ENCODE measurements at regions not wholly inside any gene's neighbourhood (a gene's known extent, or its start where the extent isn't known, plus 50 kb on each side); places are given as distances from the start of the nearest gene placed in this dataset.

- no peaks in the 10 kb centered on the region for H3K79me1 ChIP-seq (replicated peaks; ENCODE audit: low read length, poor library complexity, severe bottlenecking)
- no peak overlapping the region for H2BK120ac ChIP-seq (ENCODE audit: low read depth, low read length)
- H3K14ac ChIP-seq (ENCODE audit: low read length in 2 of 2), result no peak overlapping the region
- peaks cover 11% of the 10 kb centered on the region for H3K4me1 ChIP-seq (ENCODE audit: control insufficient read depth, insufficient read depth, low read depth, low read length)
- H3K23ac ChIP-seq (ENCODE audit: low read length in 2 of 2), result no peak overlapping the region
- no peak overlapping the region for H3K4me2 ChIP-seq (ENCODE audit: low read length, poor library complexity, severe bottlenecking)
- H2AK5ac ChIP-seq (ENCODE audit: low read length, severe bottlenecking), result no peak overlapping the region
- no peak overlapping the region for H3K18ac ChIP-seq (ENCODE audit: low read depth in 1 of 2, low read length in 2 of 2)
- H3K4ac ChIP-seq (ENCODE audit: low read depth in 1 of 2, low read length in 2 of 2), result no peak overlapping the region
- no peak overlapping the region for H3K9ac ChIP-seq (ENCODE audit: low read length)
- no peak overlapping the region for H2BK5ac ChIP-seq (ENCODE audit: low read depth, low read length, poor library complexity, severe bottlenecking)
- H3K4me3 ChIP-seq (ENCODE audit: insufficient read depth in 1 of 2, low read depth in 1 of 2, low read length in 2 of 2), result no peak overlapping the region
- H3K27me3 ChIP-seq (ENCODE audit: control insufficient read depth in 1 of 2, insufficient read depth in 1 of 2, low read length in 2 of 2), result peaks cover 8 to 68% of the 10 kb centered on the region in 2 experiments
- no peak overlapping the region for H4K91ac ChIP-seq (ENCODE audit: low read length)
- H3K36me3 ChIP-seq (ENCODE audit: control insufficient read depth in 1 of 2, insufficient read depth in 2 of 2, low read depth in 1 of 2, low read length in 2 of 2), result no peaks in the 10 kb centered on the region
- H3K9me3 ChIP-seq (ENCODE audit: control insufficient read depth, low read length), result no peaks in the 10 kb centered on the region
- no peak overlapping the region for H2BK15ac ChIP-seq (ENCODE audit: low read depth, poor library complexity, severe bottlenecking)
- no peak overlapping the region for H4K8ac ChIP-seq (ENCODE audit: low read length)
- no peak overlapping the region for H3K27ac ChIP-seq (ENCODE audit: low read length, poor library complexity, severe bottlenecking)
- DNase-seq, result no peak
- no peak overlapping the region for H2BK12ac ChIP-seq (ENCODE audit: low read length in 2 of 2)
- 79% methylated on average over 10 of the region's 12 CpGs for WGBS
- H2AFZ ChIP-seq (ENCODE audit: low read depth, low read length), result no peak overlapping the region
Observed at GRCh38 chr17:36842963-36843558, 94.2 kb upstream of the LHX1 start.

DNA sequence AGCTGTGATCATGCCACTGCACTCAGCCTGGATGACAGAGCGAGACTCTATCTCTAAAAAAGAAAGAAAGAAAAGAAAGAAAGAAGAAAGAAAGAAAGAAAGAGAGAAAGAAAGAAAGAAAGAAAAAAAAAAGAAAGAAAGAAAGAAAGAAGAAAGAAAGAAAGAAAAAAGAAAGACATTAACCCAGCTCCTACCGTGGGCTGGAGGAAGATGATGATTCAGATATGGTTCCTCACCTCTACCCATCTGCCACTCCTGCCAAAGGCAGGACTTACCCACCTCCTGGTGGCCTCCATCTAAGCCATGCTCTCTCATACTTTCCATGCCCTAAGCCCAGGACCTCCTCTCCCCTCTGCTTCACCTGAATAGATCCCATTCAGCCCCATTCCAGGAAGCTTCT lies 93.3 kb upstream of the LHX1 start:
- H2AFZ ChIP-seq (ENCODE audit: low read depth, low read length), result no peak overlapping the region
- no peak overlapping the region for H3K4ac ChIP-seq (ENCODE audit: low read depth in 1 of 2, low read length in 2 of 2)
- no peak overlapping the region for H3K18ac ChIP-seq (ENCODE audit: low read depth in 1 of 2, low read length in 2 of 2)
- no peak overlapping the region for H2AK5ac ChIP-seq (ENCODE audit: low read length, severe bottlenecking)
- no peak overlapping the region for H2BK5ac ChIP-seq (ENCODE audit: low read depth, low read length, poor library complexity, severe bottlenecking)
- no peak overlapping the region for H4K8ac ChIP-seq (ENCODE audit: low read length)
- WGBS, result 94% methylated on average over 2 of the region's 2 CpGs
- no peak overlapping the region for H3K4me3 ChIP-seq (ENCODE audit: insufficient read depth in 1 of 2, low read depth in 1 of 2, low read length in 2 of 2)
- no peak overlapping the region for H3K4me2 ChIP-seq (ENCODE audit: low read length, poor library complexity, severe bottlenecking)
- no peak overlapping the region for H3K14ac ChIP-seq (ENCODE audit: low read length in 2 of 2)
- no peak overlapping the region for H2BK15ac ChIP-seq (ENCODE audit: low read depth, poor library complexity, severe bottlenecking)
- no peak for DNase-seq
- no peak overlapping the region for H3K27ac ChIP-seq (ENCODE audit: low read length, poor library complexity, severe bottlenecking)
- peaks cover 14% of the 10 kb centered on the region for H3K4me1 ChIP-seq (ENCODE audit: control insufficient read depth, insufficient read depth, low read depth, low read length)
- no peak overlapping the region for H2BK120ac ChIP-seq (ENCODE audit: low read depth, low read length)
- no peaks in the 10 kb centered on the region for H3K79me1 ChIP-seq (replicated peaks; ENCODE audit: low read length, poor library complexity, severe bottlenecking)
- H3K27me3 ChIP-seq (ENCODE audit: control insufficient read depth in 1 of 2, insufficient read depth in 1 of 2, low read length in 2 of 2), result peaks cover 8 to 70% of the 10 kb centered on the region in 2 experiments
- no peak overlapping the region for H2BK12ac ChIP-seq (ENCODE audit: low read length in 2 of 2)
- no peak overlapping the region for H3K23ac ChIP-seq (ENCODE audit: low read length in 2 of 2)
- H3K36me3 ChIP-seq (ENCODE audit: control insufficient read depth in 1 of 2, insufficient read depth in 2 of 2, low read depth in 1 of 2, low read length in 2 of 2), result no peaks in the 10 kb centered on the region
- H3K9me3 ChIP-seq (ENCODE audit: control insufficient read depth, low read length), result no peaks in the 10 kb centered on the region
- H3K9ac ChIP-seq (ENCODE audit: low read length), result no peak overlapping the region
- no peak overlapping the region for H4K91ac ChIP-seq (ENCODE audit: low read length)

- no peak overlapping the region for H2AFZ ChIP-seq (ENCODE audit: low read depth, low read length)
- H3K4me1 ChIP-seq (ENCODE audit: control insufficient read depth, insufficient read depth, low read depth, low read length), result peaks cover 15% of the 10 kb centered on the region
- H2BK120ac ChIP-seq (ENCODE audit: low read depth, low read length), result no peak overlapping the region
- no peak overlapping the region for H3K4ac ChIP-seq (ENCODE audit: low read depth in 1 of 2, low read length in 2 of 2)
- 92% methylated on average over 2 of the region's 2 CpGs for WGBS
- no peak overlapping the region for H2BK5ac ChIP-seq (ENCODE audit: low read depth, low read length, poor library complexity, severe bottlenecking)
- no peak overlapping the region for H2BK12ac ChIP-seq (ENCODE audit: low read length in 2 of 2)
- H3K79me1 ChIP-seq (replicated peaks; ENCODE audit: low read length, poor library complexity, severe bottlenecking), result no peaks in the 10 kb centered on the region
- no peak overlapping the region for H3K23ac ChIP-seq (ENCODE audit: low read length in 2 of 2)
- no peak overlapping the region for H4K91ac ChIP-seq (ENCODE audit: low read length)
- no peak overlapping the region for H2BK15ac ChIP-seq (ENCODE audit: low read depth, poor library complexity, severe bottlenecking)
- H4K8ac ChIP-seq (ENCODE audit: low read length), result no peak overlapping the region
- H3K18ac ChIP-seq (ENCODE audit: low read depth in 1 of 2, low read length in 2 of 2), result no peak overlapping the region
- H3K14ac ChIP-seq (ENCODE audit: low read length in 2 of 2), result no peak overlapping the region
- H3K27ac ChIP-seq (ENCODE audit: low read length, poor library complexity, severe bottlenecking), result no peak overlapping the region
- no peak overlapping the region for H2AK5ac ChIP-seq (ENCODE audit: low read length, severe bottlenecking)
- H3K4me2 ChIP-seq (ENCODE audit: low read length, poor library complexity, severe bottlenecking), result no peak overlapping the region
- no peak overlapping the region for H3K9ac ChIP-seq (ENCODE audit: low read length)
- H3K9me3 ChIP-seq (ENCODE audit: control insufficient read depth, low read length), result no peaks in the 10 kb centered on the region
- H3K36me3 ChIP-seq (ENCODE audit: control insufficient read depth in 1 of 2, insufficient read depth in 2 of 2, low read depth in 1 of 2, low read length in 2 of 2), result no peaks in the 10 kb centered on the region
- DNase-seq, result no peak
- peaks cover 8 to 65% of the 10 kb centered on the region in 2 experiments for H3K27me3 ChIP-seq (ENCODE audit: control insufficient read depth in 1 of 2, insufficient read depth in 1 of 2, low read length in 2 of 2)
- no peak overlapping the region for H3K4me3 ChIP-seq (ENCODE audit: insufficient read depth in 1 of 2, low read depth in 1 of 2, low read length in 2 of 2)
Observed at GRCh38 chr17:36844601-36845000, 92.7 kb upstream of the LHX1 start.

- no peak overlapping the region for H2BK120ac ChIP-seq (ENCODE audit: low read depth, low read length)
- H3K27ac ChIP-seq (ENCODE audit: low read length, poor library complexity, severe bottlenecking), result no peak overlapping the region
- H3K4me3 ChIP-seq (ENCODE audit: insufficient read depth in 1 of 2, low read depth in 1 of 2, low read length in 2 of 2), result no peak overlapping the region
- no peak overlapping the region for H3K4me2 ChIP-seq (ENCODE audit: low read length, poor library complexity, severe bottlenecking)
- H2AFZ ChIP-seq (ENCODE audit: low read depth, low read length), result no peak overlapping the region
- no peak overlapping the region for H3K9ac ChIP-seq (ENCODE audit: low read length)
- no peaks in the 10 kb centered on the region for H3K79me1 ChIP-seq (replicated peaks; ENCODE audit: low read length, poor library complexity, severe bottlenecking)
- no peak overlapping the region for H2BK12ac ChIP-seq (ENCODE audit: low read length in 2 of 2)
- no peak overlapping the region for H3K23ac ChIP-seq (ENCODE audit: low read length in 2 of 2)
- no peak for DNase-seq
- no peaks in the 10 kb centered on the region for H3K36me3 ChIP-seq (ENCODE audit: control insufficient read depth in 1 of 2, insufficient read depth in 2 of 2, low read depth in 1 of 2, low read length in 2 of 2)
- no peak overlapping the region for H4K91ac ChIP-seq (ENCODE audit: low read length)
- no peak overlapping the region for H2AK5ac ChIP-seq (ENCODE audit: low read length, severe bottlenecking)
- H3K14ac ChIP-seq (ENCODE audit: low read length in 2 of 2), result peak overlapping the region in 1 of 2 experiments; percentile 8
- no peak overlapping the region for H3K4ac ChIP-seq (ENCODE audit: low read depth in 1 of 2, low read length in 2 of 2)
- peaks cover 8 to 59% of the 10 kb centered on the region in 2 experiments for H3K27me3 ChIP-seq (ENCODE audit: control insufficient read depth in 1 of 2, insufficient read depth in 1 of 2, low read length in 2 of 2)
- H3K4me1 ChIP-seq (ENCODE audit: control insufficient read depth, insufficient read depth, low read depth, low read length), result peaks cover 26% of the 10 kb centered on the region
- H4K8ac ChIP-seq (ENCODE audit: low read length), result no peak overlapping the region
- no peaks in the 10 kb centered on the region for H3K9me3 ChIP-seq (ENCODE audit: control insufficient read depth, low read length)
- H3K18ac ChIP-seq (ENCODE audit: low read depth in 1 of 2, low read length in 2 of 2), result no peak overlapping the region
- no peak overlapping the region for H2BK5ac ChIP-seq (ENCODE audit: low read depth, low read length, poor library complexity, severe bottlenecking)
- H2BK15ac ChIP-seq (ENCODE audit: low read depth, poor library complexity, severe bottlenecking), result no peak overlapping the region
- 38% methylated on average over 5 of the region's 5 CpGs for WGBS
Observed at GRCh38 chr17:36845916-36846315, 91.4 kb upstream of the LHX1 start.
